ENCODE measurements at regions not wholly inside any gene's neighbourhood (a gene's known extent, or its start where the extent isn't known, plus 50 kb on each side); places are given as distances from the start of the nearest gene placed in this dataset.

DNA sequence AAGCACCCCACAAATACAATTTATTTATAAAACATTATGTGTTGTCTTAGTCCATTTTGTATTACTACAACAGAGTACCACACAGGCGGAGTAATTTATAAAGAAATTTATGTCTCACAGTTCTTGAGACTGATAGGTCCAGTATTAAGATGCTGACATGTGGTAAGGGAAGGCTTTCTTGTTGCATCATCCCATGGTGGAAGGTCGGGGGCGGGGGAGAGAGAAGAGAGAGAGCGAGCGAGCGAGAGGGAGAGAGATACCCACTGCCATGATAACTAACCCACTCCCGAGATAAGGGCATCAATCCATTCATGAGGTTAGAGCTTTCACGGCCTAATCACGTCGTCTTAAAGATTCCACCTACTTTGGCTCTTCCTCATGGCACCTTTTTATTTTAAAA is 117.8 kb downstream of the KCNJ12 start:
- no peaks in the 10 kb centered on the region for H3K79me2 ChIP-seq (ENCODE audit: insufficient read depth, low read length)
- no peaks in the 10 kb centered on the region for H3K9me3 ChIP-seq (ENCODE audit: low read length)
- H3K4me1 ChIP-seq (ENCODE audit: insufficient read depth, low read length), result no peaks in the 10 kb centered on the region
- no peak overlapping the region for H3K9ac ChIP-seq (ENCODE audit: insufficient read depth, low read depth, low read length)
- ChIA-PET POLR2A (no interaction called here), CTCF (ENCODE audit: low intra/inter-chr PET ratio, low total read pairs) (no interaction called here)
- H3K27ac ChIP-seq (ENCODE audit: extremely low read length, insufficient read depth, low read length), result no peak overlapping the region
- peaks cover 2 to 11% of the 10 kb centered on the region in 2 experiments; a peak in 2 of 5 replicates for H3K27me3 ChIP-seq (ENCODE audit: control insufficient read depth in 1 of 2, insufficient read depth in 2 of 2, low read length in 2 of 2)
- no peak for TF ChIP-seq PLRG1 (conservative IDR thresholded peaks at IDR 0.05)
- TF ChIP-seq ZNF572 (CRISPR knock-in tag; IDR thresholded peaks at IDR 0.05), result no peak
- TF ChIP-seq ZNF589 (CRISPR knock-in tag; conservative IDR thresholded peaks at IDR 0.05), result no peak
- TF ChIP-seq AGO2 (optimal IDR thresholded peaks at IDR 0.05; ENCODE audit: low read depth, low read length), result no peak
- no peak for TF ChIP-seq ZFP1 (CRISPR knock-in tag; IDR thresholded peaks at IDR 0.05)
- TF ChIP-seq SYNCRIP (IDR thresholded peaks at IDR 0.05; ENCODE audit: insufficient read depth, low read depth, low read length), result no peak
- no peak for TF ChIP-seq KDM2A (CRISPR knock-in tag; IDR thresholded peaks at IDR 0.05; ENCODE audit: borderline replicate concordance, low read depth)
- no peak for TF ChIP-seq ARNT2 (CRISPR knock-in tag; IDR thresholded peaks at IDR 0.05; ENCODE audit: low read depth)
- TF ChIP-seq NFE2L2 (IDR thresholded peaks at IDR 0.05; ENCODE audit: low read length), result no peak
- TF ChIP-seq, protein P1, sequence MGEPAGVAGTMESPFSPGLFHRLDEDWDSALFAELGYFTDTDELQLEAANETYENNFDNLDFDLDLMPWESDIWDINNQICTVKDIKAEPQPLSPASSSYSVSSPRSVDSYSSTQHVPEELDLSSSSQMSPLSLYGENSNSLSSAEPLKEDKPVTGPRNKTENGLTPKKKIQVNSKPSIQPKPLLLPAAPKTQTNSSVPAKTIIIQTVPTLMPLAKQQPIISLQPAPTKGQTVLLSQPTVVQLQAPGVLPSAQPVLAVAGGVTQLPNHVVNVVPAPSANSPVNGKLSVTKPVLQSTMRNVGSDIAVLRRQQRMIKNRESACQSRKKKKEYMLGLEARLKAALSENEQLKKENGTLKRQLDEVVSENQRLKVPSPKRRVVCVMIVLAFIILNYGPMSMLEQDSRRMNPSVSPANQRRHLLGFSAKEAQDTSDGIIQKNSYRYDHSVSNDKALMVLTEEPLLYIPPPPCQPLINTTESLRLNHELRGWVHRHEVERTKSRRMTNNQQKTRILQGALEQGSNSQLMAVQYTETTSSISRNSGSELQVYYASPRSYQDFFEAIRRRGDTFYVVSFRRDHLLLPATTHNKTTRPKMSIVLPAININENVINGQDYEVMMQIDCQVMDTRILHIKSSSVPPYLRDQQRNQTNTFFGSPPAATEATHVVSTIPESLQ (CRISPR knock-in tag; conservative IDR thresholded peaks at IDR 0.05), result no peak
- TF ChIP-seq MED13 (CRISPR knock-in tag; IDR thresholded peaks at IDR 0.05), result no peak
- TF ChIP-seq, protein P2, sequence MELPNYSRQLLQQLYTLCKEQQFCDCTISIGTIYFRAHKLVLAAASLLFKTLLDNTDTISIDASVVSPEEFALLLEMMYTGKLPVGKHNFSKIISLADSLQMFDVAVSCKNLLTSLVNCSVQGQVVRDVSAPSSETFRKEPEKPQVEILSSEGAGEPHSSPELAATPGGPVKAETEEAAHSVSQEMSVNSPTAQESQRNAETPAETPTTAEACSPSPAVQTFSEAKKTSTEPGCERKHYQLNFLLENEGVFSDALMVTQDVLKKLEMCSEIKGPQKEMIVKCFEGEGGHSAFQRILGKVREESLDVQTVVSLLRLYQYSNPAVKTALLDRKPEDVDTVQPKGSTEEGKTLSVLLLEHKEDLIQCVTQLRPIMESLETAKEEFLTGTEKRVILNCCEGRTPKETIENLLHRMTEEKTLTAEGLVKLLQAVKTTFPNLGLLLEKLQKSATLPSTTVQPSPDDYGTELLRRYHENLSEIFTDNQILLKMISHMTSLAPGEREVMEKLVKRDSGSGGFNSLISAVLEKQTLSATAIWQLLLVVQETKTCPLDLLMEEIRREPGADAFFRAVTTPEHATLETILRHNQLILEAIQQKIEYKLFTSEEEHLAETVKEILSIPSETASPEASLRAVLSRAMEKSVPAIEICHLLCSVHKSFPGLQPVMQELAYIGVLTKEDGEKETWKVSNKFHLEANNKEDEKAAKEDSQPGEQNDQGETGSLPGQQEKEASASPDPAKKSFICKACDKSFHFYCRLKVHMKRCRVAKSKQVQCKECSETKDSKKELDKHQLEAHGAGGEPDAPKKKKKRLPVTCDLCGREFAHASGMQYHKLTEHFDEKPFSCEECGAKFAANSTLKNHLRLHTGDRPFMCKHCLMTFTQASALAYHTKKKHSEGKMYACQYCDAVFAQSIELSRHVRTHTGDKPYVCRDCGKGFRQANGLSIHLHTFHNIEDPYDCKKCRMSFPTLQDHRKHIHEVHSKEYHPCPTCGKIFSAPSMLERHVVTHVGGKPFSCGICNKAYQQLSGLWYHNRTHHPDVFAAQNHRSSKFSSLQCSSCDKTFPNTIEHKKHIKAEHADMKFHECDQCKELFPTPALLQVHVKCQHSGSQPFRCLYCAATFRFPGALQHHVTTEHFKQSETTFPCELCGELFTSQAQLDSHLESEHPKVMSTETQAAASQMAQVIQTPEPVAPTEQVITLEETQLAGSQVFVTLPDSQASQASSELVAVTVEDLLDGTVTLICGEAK (IDR thresholded peaks at IDR 0.05), result no peak
- TF ChIP-seq, protein P2 (CRISPR knock-in tag; IDR thresholded peaks at IDR 0.05), result no peak
- no peak for TF ChIP-seq IKZF1 (IDR thresholded peaks at IDR 0.05)
- no peak for TF ChIP-seq GATAD1 (CRISPR knock-in tag; IDR thresholded peaks at IDR 0.05)
- TF ChIP-seq ZNF709 (CRISPR knock-in tag; IDR thresholded peaks at IDR 0.05), result no peak
- TF ChIP-seq ZKSCAN1 (IDR thresholded peaks at IDR 0.05; ENCODE audit: low read length), result no peak
- TF ChIP-seq STAG1 (CRISPR knock-in tag; IDR thresholded peaks at IDR 0.05), result no peak
- no peaks in the 10 kb centered on the region for H3K36me3 ChIP-seq (replicated peaks in 1 of 2; ENCODE audit: control insufficient read depth in 1 of 2, insufficient read depth in 2 of 2, low read length in 2 of 2)
- in situ Hi-C loops (cut with HindIII; ENCODE audit: extremely low pct_ligation_motif_present, low pct_unique_long_range_greater_than_20kb), result no loop called here
- ATAC-seq (no peak), DNase-seq (ENCODE audit: low spot score) (no peak), FAIRE-seq (no peak)
- intact Hi-C loops (cut with micrococcal nuclease; ENCODE audit: unreplicated experiment), result no loop called here
- 17% methylated on average over 10 of the region's 10 CpGs for WGBS (ENCODE audit: low lambda C conversion rate)
- H2AFZ ChIP-seq (ENCODE audit: low read length), result no peak overlapping the region
- no TSS peak for BruUV-seq (replicated peaks)
- no peak overlapping the region for H3K4me3 ChIP-seq (replicated peaks in 1 of 3; ENCODE audit: insufficient read depth in 1 of 3, low read depth in 2 of 3, low read length in 3 of 3)
- no peaks in the 10 kb centered on the region for H4K20me1 ChIP-seq (ENCODE audit: insufficient read depth, low read length)
- no peak overlapping the region for H3K4me2 ChIP-seq (ENCODE audit: low read depth, low read length)

All from HepG2 (cell line).